ENCODE measurements at regions not wholly inside any gene's neighbourhood (a gene's known extent, or its start where the extent isn't known, plus 50 kb on each side); places are given as distances from the start of the nearest gene placed in this dataset.

- Histone ChIP-seq H3K4me1 (ENCODE audit: control insufficient read depth, insufficient read depth, low read length) (0 out of 2 replicates have a peak, but pooled peaks cover 3% of the 10 kb centered on the region), H3K4me3 (ENCODE audit: low read depth in 2 of 2, low read length in 2 of 2) (no peak overlapping the region), H3K27me3 (ENCODE audit: control insufficient read depth, insufficient read depth, low read length) (no peaks in the 10 kb centered on the region), H3K9me3 (ENCODE audit: control insufficient read depth, insufficient read depth, low read depth, low read length) (no peaks in the 10 kb centered on the region), H3K36me3 (ENCODE audit: control insufficient read depth, insufficient read depth, low read length) (no peaks in the 10 kb centered on the region), H3K27ac (ENCODE audit: low read length) (no peak overlapping the region; the same call in 1 of the 2 replicates)
- ChIA-PET CTCF (no interaction called here), POLR2A (no interaction called here)
- in situ Hi-C loops (cut with HindIII; ENCODE audit: low pct_unique_long_range_greater_than_20kb, low sequenced_read_pairs) = no loop called here
- no peak for DNase-seq (ENCODE audit: low read depth, low spot score)
- no TSS peak for BruUV-seq (replicated peaks)
- TF ChIP-seq TCF7L2 (IDR thresholded peaks at IDR 0.05; ENCODE audit: low read depth, low read length) (0 out of 2 replicates have a peak, but pooled peaks have one; percentile 32), CTCF (IDR thresholded peaks at IDR 0.05) (no peak)
- intact Hi-C loops (cut with micrococcal nuclease; ENCODE audit: unreplicated experiment) = no loop called here
- no peak for ATAC-seq
Observed at GRCh38 chr2:12284487-12284886, 432.2 kb upstream of the TRIB2 start.

DNA sequence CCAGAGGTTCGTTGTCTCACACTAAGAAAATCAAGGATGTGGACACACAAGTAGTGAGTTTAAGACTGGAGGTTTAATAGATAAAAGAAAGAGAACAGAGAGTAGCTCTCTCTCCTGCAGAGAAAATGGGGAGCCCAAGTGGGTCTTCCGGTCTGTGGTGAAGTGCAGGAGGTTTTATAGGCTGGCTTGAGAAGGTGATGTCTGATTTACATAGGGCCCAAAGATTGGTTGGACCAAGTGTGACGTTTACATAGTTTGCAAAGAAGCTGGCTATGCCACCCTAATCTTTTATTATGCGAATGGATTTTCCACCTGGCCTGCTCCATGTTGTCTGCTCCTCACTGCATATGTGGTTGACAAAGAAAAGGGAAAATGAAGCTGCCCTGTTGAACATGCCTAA is 430.4 kb upstream of the TRIB2 start:
- H3K4me3 ChIP-seq (ENCODE audit: low read depth in 2 of 2, low read length in 2 of 2) = no peak overlapping the region
- H3K4me1 ChIP-seq (ENCODE audit: control insufficient read depth, insufficient read depth, low read length) = 0 out of 2 replicates have a peak, but pooled peaks cover 3% of the 10 kb centered on the region
- in situ Hi-C loops (cut with HindIII; ENCODE audit: low pct_unique_long_range_greater_than_20kb, low sequenced_read_pairs) = loop anchor here (5.0 kb wide), 1 partner anchor 34 kb away; no protein-coding TSS in a partner anchor
- ATAC-seq (no peak), DNase-seq (ENCODE audit: low read depth, low spot score) (no peak)
- H3K27me3 ChIP-seq (ENCODE audit: control insufficient read depth, insufficient read depth, low read length) = no peaks in the 10 kb centered on the region
- BruUV-seq (replicated peaks) = no TSS peak
- H3K36me3 ChIP-seq (ENCODE audit: control insufficient read depth, insufficient read depth, low read length) = no peaks in the 10 kb centered on the region
- ChIA-PET CTCF (interaction anchor here (0.6 kb wide), 1 partner anchor 189 kb away, joined by 3 read pairs; no protein-coding TSS in a partner anchor), POLR2A (interaction anchor here (0.6 kb wide), 1 partner anchor 51 kb away, joined by 3 read pairs; no protein-coding TSS in a partner anchor)
- no peak overlapping the region for H3K27ac ChIP-seq (ENCODE audit: low read length)
- intact Hi-C loops (cut with micrococcal nuclease; ENCODE audit: unreplicated experiment) = no loop called here
- no peaks in the 10 kb centered on the region for H3K9me3 ChIP-seq (ENCODE audit: control insufficient read depth, insufficient read depth, low read depth, low read length)
- TF ChIP-seq, protein P1, sequence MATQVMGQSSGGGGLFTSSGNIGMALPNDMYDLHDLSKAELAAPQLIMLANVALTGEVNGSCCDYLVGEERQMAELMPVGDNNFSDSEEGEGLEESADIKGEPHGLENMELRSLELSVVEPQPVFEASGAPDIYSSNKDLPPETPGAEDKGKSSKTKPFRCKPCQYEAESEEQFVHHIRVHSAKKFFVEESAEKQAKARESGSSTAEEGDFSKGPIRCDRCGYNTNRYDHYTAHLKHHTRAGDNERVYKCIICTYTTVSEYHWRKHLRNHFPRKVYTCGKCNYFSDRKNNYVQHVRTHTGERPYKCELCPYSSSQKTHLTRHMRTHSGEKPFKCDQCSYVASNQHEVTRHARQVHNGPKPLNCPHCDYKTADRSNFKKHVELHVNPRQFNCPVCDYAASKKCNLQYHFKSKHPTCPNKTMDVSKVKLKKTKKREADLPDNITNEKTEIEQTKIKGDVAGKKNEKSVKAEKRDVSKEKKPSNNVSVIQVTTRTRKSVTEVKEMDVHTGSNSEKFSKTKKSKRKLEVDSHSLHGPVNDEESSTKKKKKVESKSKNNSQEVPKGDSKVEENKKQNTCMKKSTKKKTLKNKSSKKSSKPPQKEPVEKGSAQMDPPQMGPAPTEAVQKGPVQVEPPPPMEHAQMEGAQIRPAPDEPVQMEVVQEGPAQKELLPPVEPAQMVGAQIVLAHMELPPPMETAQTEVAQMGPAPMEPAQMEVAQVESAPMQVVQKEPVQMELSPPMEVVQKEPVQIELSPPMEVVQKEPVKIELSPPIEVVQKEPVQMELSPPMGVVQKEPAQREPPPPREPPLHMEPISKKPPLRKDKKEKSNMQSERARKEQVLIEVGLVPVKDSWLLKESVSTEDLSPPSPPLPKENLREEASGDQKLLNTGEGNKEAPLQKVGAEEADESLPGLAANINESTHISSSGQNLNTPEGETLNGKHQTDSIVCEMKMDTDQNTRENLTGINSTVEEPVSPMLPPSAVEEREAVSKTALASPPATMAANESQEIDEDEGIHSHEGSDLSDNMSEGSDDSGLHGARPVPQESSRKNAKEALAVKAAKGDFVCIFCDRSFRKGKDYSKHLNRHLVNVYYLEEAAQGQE (IDR thresholded peaks at IDR 0.05; ENCODE audit: insufficient read depth in 1 of 2, low read depth in 2 of 2, low read length in 1 of 2) = no peak
- TF ChIP-seq CTCF (IDR thresholded peaks at IDR 0.05) = no peak
- no peak for TF ChIP-seq SIN3A (IDR thresholded peaks at IDR 0.05; ENCODE audit: borderline replicate concordance, insufficient read depth, low read depth, low read length)
- TF ChIP-seq POLR2AphosphoS5 (IDR thresholded peaks at IDR 0.05; ENCODE audit: low read depth, low read length) = no peak
- no peak for TF ChIP-seq TCF7L2 (IDR thresholded peaks at IDR 0.05; ENCODE audit: low read depth, low read length)

Data from Panc1 (cell line).